GM18951 (cell line): ENCODE measurements at regions not wholly inside any gene's neighbourhood (a gene's known extent, or its start where the extent isn't known, plus 50 kb on each side); places are given as distances from the start of the nearest gene placed in this dataset.
"Not testable (repeated sequence)": the region's sequence is repeated elsewhere in the genome, so short reads cannot be mapped to it uniquely, and the experiment has no call there.

ENCODE experiments used
- POLR2A ChIP-seq: IDR thresholded peaks from 4 replicates; pipeline ENCODE4 v1.6.1; 2011; ENCODE audit warnings: mild to moderate bottlenecking; ENCODE audit not compliant: insufficient read length, insufficient read depth; ENCODE audit errors: extremely low read depth
- in situ Hi-C: fragments of 300-500 bp; cut with MboI; formaldehyde crosslinking; loops from one replicate; pipeline ENCODE4 v1.12.0; 2022; ENCODE audit warnings: low sequenced_read_pairs, mixed read lengths, inconsistent platforms; ENCODE audit not compliant: unreplicated experiment

DNA sequence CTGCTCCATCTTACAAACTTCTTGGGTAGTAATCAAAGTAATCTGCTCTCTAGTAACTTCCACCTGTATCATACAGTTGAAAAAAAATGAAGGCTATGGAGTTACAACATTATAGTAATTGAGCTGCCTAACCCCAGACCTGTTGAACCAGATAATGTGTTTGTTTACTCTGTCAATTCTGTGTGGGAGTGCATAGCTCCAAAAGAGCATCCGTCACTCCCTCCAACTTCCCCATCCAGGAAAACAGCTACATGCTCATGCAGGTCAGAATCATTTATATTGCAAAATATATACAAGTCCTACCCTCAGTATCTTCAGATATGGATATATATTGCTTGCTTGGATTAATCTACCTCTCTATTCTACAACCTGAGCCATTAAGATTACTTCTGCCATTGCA is 244.0 kb upstream of the ANO5 start:
- TF ChIP-seq POLR2A: no peak
- in situ Hi-C loops: no loop called here

DNA sequence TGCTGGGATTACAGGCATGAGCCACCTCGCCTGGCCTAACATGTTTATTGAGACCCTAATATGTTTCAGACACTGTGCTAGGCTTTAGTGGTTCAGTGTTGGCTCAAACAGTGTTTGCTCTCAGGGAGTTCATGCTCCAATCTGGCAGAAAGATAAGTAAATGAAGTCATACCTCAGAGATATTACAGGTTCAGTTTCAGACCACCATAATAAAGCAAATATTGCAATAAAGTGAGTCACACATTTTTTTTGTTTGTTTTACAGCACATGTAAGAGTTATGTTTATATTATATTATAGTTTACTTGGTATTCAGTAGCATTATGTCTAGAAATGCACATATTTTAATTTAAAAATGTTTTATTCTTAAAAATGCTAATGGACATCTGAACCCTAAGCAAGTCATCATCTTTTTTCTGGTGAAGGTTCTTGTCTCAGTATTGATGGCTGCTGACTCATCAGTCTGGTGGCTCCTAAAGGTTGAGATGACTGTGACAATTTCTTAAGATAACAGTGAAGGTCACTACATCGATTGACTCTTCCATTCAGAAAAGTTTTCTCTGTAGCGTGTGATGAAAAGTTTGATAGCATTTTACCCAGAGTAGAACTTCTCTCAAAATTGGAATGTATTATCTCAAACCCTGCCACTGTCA is 243.0 kb upstream of the ANO5 start:
- no peak for TF ChIP-seq POLR2A
- in situ Hi-C loops: no loop called here

GRCh38 chr11:21963013-21963412 is 229.9 kb upstream of the ANO5 start:
- in situ Hi-C loops: no loop called here
- TF ChIP-seq POLR2A: no peak

- in situ Hi-C loops: no loop called here
- TF ChIP-seq POLR2A: no peak
These were observed 227.7 kb upstream of the ANO5 start for GRCh38 chr11:21965221-21965620.

GRCh38 chr11:21968702-21969101 is 224.2 kb upstream of the ANO5 start:
- in situ Hi-C loops: no loop called here
- TF ChIP-seq POLR2A: no peak

GRCh38 chr11:21969841-21970240 is 223.0 kb upstream of the ANO5 start:
- in situ Hi-C loops: no loop called here
- no peak for TF ChIP-seq POLR2A

DNA sequence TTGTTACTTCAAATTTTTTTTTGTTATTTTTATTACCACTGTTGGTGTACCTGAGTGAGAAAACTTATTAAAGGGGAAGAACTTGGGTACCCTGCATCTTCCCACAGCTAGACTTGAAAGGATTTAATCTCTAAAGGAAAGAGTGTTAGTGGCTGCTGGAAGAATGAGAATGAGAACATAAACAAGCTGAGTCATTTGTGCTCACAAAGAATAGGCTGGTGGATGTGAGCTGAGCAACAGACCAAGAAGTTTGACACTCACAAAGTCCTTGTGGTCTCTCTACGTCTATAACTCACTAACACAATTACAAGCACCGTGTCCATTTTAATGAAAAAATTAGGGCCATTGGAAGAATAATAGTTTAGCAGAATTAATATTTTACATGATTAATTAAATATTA is 217.6 kb upstream of the ANO5 start:
- in situ Hi-C loops: no loop called here
- no peak for TF ChIP-seq POLR2A

DNA sequence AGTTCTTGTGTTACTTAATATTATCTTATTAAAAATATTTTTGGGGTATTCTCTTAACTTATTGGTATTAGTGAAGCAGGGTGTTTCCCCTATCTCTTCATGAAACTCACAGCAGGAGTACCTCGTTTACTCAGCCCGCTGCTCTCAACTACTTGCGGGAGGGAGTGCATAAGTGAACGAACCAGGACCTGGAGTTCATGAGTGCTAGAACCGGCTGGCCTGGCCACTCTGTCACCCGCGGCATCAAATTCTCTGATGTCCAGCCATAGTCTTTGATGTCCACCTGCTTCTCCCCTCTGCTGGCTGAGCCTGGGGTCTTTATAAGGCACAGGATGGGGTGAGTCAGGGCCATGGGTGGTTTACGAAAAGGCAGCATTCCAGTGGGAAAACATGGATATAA is 216.7 kb upstream of the ANO5 start:
- in situ Hi-C loops: no loop called here
- TF ChIP-seq POLR2A: no peak

GRCh38 chr11:21983431-21983830 is 209.5 kb upstream of the ANO5 start:
- in situ Hi-C loops: no loop called here

GRCh38 chr11:21986361-21986760 is 206.5 kb upstream of the ANO5 start:
- in situ Hi-C loops: no loop called here
- no peak for TF ChIP-seq POLR2A

More at GRCh38 chr11:21983431-21983830, 209.5 kb upstream of the ANO5 start:
- TF ChIP-seq POLR2A: no peak

- in situ Hi-C loops: no loop called here
- TF ChIP-seq POLR2A: no peak
These were observed 205.6 kb upstream of the ANO5 start for GRCh38 chr11:21987261-21987660.

- in situ Hi-C loops: no loop called here
- no peak for TF ChIP-seq POLR2A
These were observed 204.4 kb upstream of the ANO5 start for GRCh38 chr11:21988477-21988876.

- in situ Hi-C loops: not testable (repeated sequence)
These were observed 191.1 kb upstream of the ANO5 start for GRCh38 chr11:22001803-22002202.

DNA sequence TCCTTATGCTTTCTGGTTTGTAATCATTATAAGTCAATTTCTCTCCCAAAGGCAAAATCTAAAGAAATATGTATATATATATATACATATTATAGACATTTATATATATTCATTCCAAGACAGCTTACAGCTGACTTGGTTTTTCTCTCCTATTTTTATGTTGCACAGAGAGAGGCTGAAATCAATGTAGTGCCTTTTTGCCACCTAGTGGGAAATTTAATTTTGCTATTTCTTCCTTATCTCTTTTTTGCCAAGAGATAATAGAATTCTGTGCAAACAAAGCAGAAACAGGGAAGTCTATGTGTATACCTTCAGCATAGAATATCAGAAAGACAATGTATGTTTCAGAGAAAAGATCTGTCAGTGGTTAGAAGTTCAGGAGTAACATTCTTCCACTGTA is 186.0 kb upstream of the ANO5 start:
- in situ Hi-C loops: no loop called here
- TF ChIP-seq POLR2A: no peak

DNA sequence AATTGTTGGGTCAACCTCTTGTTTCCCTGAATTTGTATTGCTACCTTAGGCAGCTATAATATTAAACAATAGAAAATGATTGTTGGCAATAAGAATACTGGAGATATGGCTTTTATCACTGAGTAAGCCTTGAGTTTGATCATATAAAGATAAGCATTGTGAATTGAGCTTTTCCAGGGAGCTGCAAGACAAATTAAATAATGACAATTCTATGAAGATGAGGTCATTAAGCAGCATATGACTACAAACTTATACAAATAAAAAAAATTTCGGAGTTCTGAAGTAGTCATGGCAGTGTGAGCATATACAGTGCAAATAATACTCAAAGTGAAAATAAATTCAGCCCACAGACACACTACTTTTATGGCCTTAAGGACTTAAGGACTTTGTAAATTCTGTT is 161.1 kb upstream of the ANO5 start:
- in situ Hi-C loops: no loop called here
- TF ChIP-seq POLR2A: no peak
